Adrenal gland (tissue), 5 donors: ENCODE measurements at regions not wholly inside any gene's neighbourhood (a gene's known extent, or its start where the extent isn't known, plus 50 kb on each side); places are given as distances from the start of the nearest gene placed in this dataset.
"Not testable (repeated sequence)": the region's sequence is repeated elsewhere in the genome, so short reads cannot be mapped to it uniquely, and the experiment has no call there.

ENCODE experiments used
- POLR2A ChIP-seq, 2 donors: fragments of 450-650 bp; IDR thresholded peaks; one replicate each; pipeline ENCODE4 v1.6.1; 2017; ENCODE audit warnings: antibody characterized with exemption in 2 of 2, mild to moderate bottlenecking in 2 of 2, moderate library complexity in 1 of 2
- TF ChIP-seq, protein P1 (sequence below), 6 experiments: fragments of 450-650 bp in 4 of 6; fragments of 200-600 bp in 2 of 6; sonication (generic) in 1 of 6; IDR thresholded peaks; 1 replicate in 5 of 6; 2 replicates in 1 of 6; pipeline versions ENCODE4 v1.5.1 to v1.8.0; 2016 to 2021; ENCODE audit warnings: antibody characterized with exemption in 6 of 6, mild to moderate bottlenecking in 2 of 6, moderate library complexity in 1 of 6
- donor health status: DM: no; HTN: no; CAD: no.

DNA sequence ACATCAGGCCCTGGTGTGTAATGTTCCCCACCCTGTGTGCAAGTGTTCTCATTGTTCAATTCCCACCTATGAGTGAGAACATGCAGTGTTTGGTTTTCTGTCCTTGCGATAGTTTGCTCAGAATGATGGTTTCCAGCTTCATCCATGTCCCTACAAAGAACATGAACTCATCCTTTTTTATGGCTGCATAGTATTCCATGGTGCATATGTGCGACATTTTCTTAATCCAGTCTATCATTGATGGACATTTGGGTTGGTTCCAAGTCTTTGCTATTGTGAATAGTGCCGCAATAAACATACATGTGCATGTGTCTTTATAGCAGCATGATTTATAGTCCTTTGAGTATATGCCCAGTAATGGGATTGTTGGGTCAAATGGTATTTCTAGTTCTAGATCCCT is 60.5 kb upstream of the PSME4 start:
- TF ChIP-seq, protein P1, sequence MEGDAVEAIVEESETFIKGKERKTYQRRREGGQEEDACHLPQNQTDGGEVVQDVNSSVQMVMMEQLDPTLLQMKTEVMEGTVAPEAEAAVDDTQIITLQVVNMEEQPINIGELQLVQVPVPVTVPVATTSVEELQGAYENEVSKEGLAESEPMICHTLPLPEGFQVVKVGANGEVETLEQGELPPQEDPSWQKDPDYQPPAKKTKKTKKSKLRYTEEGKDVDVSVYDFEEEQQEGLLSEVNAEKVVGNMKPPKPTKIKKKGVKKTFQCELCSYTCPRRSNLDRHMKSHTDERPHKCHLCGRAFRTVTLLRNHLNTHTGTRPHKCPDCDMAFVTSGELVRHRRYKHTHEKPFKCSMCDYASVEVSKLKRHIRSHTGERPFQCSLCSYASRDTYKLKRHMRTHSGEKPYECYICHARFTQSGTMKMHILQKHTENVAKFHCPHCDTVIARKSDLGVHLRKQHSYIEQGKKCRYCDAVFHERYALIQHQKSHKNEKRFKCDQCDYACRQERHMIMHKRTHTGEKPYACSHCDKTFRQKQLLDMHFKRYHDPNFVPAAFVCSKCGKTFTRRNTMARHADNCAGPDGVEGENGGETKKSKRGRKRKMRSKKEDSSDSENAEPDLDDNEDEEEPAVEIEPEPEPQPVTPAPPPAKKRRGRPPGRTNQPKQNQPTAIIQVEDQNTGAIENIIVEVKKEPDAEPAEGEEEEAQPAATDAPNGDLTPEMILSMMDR (IDR thresholded peaks at IDR 0.05) = not testable (repeated sequence)
- not testable (repeated sequence) for TF ChIP-seq POLR2A (IDR thresholded peaks at IDR 0.05)
